Nephron progenitor cell (in vitro differentiated cells): ENCODE measurements at regions not wholly inside any gene's neighbourhood (a gene's known extent, or its start where the extent isn't known, plus 50 kb on each side); places are given as distances from the start of the nearest gene placed in this dataset.

Experiments used
- DNase-seq: peaks from one replicate; pipeline ENCODE4 v3.0.0; 2021
- H3K27ac Mint-ChIP-seq: 2 replicates; pipeline ENCODE4 v1.8.0; 2021; ENCODE audit warnings: mild to moderate bottlenecking, moderate library complexity, mixed read lengths
- H3K27me3 Mint-ChIP-seq: 2 replicates; pipeline ENCODE4 v1.8.0; 2021; ENCODE audit warnings: mild to moderate bottlenecking, low read depth, mixed read lengths; ENCODE audit not compliant: poor library complexity
- H3K36me3 Mint-ChIP-seq: 2 replicates; pipeline ENCODE4 v1.8.0; 2021; ENCODE audit warnings: low read depth, mixed read lengths
- H3K4me1 Mint-ChIP-seq: 2 replicates; pipeline ENCODE4 v1.8.0; 2021; ENCODE audit warnings: mixed read lengths
- H3K4me3 Mint-ChIP-seq: 2 replicates; pipeline ENCODE4 v1.8.0; 2021; ENCODE audit warnings: mild to moderate bottlenecking, moderate library complexity, mixed read lengths
- H3K9me3 Mint-ChIP-seq: 2 replicates; pipeline ENCODE4 v1.8.0; 2021; ENCODE audit warnings: mild to moderate bottlenecking, moderate library complexity, mixed read lengths
- TF ChIP-seq, protein P1 (sequence below): fragments of 200-600 bp; sonication (generic); IDR thresholded peaks from 2 replicates; pipeline ENCODE4 v1.5.0; 2021; ENCODE audit warnings: antibody characterized with exemption

DNA sequence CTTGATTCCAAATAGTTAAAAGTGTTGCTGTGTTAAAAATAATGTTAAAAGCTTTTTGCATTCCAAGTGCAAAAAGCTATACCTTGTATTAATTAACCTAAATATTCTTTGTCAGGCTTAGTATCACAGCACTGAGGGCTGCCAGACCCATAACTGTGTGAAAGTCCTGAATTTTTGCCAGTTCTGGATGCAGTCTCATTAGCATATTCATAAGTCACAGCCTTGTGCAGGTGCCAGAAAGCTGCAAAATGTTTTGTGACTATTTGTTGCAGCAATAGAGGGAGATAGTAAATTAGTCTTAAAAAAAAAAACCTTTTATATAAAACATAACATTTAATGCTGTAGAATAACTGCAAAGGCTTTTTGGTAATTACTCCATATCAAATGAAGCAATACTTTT, 56.6 kb downstream of the SLITRK1 start:
- DNase-seq, result no peak
- H3K4me3 Mint-ChIP-seq, result no peak overlapping the region
- H3K36me3 Mint-ChIP-seq, result no peaks in the 10 kb centered on the region
- H3K9me3 Mint-ChIP-seq, result no peaks in the 10 kb centered on the region
- no peaks in the 10 kb centered on the region for H3K27me3 Mint-ChIP-seq
- no peak overlapping the region for H3K27ac Mint-ChIP-seq
- TF ChIP-seq, protein P1, sequence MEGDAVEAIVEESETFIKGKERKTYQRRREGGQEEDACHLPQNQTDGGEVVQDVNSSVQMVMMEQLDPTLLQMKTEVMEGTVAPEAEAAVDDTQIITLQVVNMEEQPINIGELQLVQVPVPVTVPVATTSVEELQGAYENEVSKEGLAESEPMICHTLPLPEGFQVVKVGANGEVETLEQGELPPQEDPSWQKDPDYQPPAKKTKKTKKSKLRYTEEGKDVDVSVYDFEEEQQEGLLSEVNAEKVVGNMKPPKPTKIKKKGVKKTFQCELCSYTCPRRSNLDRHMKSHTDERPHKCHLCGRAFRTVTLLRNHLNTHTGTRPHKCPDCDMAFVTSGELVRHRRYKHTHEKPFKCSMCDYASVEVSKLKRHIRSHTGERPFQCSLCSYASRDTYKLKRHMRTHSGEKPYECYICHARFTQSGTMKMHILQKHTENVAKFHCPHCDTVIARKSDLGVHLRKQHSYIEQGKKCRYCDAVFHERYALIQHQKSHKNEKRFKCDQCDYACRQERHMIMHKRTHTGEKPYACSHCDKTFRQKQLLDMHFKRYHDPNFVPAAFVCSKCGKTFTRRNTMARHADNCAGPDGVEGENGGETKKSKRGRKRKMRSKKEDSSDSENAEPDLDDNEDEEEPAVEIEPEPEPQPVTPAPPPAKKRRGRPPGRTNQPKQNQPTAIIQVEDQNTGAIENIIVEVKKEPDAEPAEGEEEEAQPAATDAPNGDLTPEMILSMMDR, result no peak
- peaks cover 9% of the 10 kb centered on the region for H3K4me1 Mint-ChIP-seq

DNA sequence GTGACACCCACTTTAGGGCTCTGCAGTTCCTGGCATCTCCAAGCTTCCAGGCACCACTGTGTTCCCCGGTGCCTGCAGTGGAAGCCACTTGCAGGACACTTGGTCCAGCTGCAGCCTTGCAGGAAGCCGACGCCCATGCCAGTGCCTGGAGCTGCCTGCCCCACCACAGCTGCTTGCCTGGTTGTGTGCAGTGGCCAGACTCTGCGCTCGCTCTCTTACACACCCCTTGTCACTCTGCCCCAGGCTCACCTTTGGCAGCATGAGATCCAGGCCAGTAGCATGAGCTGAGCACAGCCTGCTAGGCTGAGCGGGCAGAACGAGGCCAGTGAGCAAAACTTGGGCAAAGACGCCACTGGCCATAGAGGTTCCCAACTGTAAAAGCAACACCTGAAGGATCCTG, 57.7 kb downstream of the SLITRK1 start:
- Mint-ChIP-seq H3K9me3 (no peaks in the 10 kb centered on the region), H3K27me3 (no peaks in the 10 kb centered on the region), H3K27ac (no peak overlapping the region), H3K4me3 (no peak overlapping the region), H3K4me1 (peaks cover 9% of the 10 kb centered on the region), H3K36me3 (no peaks in the 10 kb centered on the region)
- DNase-seq, result no peak
- TF ChIP-seq, protein P1, result no peak

DNA sequence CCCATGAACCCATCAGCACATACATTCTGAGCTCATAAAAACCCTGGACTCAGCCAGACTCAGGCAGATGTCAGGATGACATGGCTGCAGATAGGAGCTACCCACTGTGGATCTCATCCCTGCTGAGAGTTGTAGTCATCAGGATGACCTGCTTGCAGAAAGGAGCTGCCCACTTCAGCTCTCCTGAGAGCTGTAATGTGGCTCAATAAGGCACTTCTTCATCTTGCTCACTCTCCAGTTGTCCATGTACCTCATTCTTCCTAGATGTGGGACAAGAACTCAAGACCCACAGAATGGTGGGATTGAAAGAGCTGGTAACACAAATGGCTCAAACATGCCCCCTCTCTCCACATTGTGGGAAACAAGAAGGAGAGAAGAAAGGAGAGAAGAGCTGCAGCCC, 58.2 kb downstream of the SLITRK1 start:
- TF ChIP-seq, protein P1, result no peak
- H3K27me3 Mint-ChIP-seq, result no peaks in the 10 kb centered on the region
- DNase-seq, result no peak
- H3K4me1 Mint-ChIP-seq, result peaks cover 9% of the 10 kb centered on the region
- H3K4me3 Mint-ChIP-seq, result no peak overlapping the region
- H3K27ac Mint-ChIP-seq, result no peak overlapping the region
- H3K9me3 Mint-ChIP-seq, result no peaks in the 10 kb centered on the region
- H3K36me3 Mint-ChIP-seq, result no peaks in the 10 kb centered on the region

DNA sequence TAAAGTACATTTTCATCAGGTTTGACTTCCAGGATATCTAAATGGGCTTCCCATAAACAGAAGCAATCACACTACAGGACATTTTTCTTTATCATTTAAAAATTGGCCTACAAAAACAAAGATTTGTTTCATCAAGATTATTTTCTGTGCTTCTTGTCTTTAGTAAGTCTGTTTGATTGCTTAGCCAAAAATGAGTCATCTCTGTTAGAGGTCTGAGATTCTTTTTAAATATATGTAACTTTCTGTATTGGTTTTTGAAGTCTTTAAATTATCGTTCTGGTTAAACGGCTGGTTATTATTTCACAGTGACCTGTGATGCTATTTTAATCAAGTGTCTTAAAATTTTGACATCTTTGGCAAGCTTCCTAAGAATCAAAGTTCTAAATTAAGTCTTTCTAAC, 62.7 kb downstream of the SLITRK1 start:
- Mint-ChIP-seq H3K4me3 (no peak overlapping the region), H3K9me3 (peaks cover 3% of the 10 kb centered on the region), H3K36me3 (no peaks in the 10 kb centered on the region), H3K27ac (no peak overlapping the region), H3K4me1 (no peaks in the 10 kb centered on the region), H3K27me3 (no peaks in the 10 kb centered on the region)
- DNase-seq, result no peak
- TF ChIP-seq, protein P1, result no peak

DNA sequence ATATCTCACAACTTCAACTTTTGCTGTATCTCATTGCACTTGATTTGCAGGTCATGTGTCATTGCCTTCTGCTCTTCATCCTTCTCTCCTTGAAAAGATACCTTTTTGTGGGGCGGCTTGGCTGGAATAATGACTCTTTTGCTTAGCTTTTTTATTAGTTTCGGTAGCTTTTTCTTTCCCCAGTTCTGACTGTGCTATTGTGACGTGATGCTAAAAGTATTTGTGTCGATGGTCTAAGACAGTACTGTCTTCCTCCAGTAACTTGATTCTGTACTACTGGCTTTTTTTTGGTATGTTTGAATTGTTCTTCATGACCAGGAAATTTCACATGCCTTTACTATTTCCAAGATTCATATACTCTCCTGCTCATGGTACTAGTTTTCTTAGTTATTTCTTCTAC, 63.1 kb downstream of the SLITRK1 start:
- no peaks in the 10 kb centered on the region for H3K27me3 Mint-ChIP-seq
- H3K36me3 Mint-ChIP-seq, result no peaks in the 10 kb centered on the region
- TF ChIP-seq, protein P1, result no peak

DNA sequence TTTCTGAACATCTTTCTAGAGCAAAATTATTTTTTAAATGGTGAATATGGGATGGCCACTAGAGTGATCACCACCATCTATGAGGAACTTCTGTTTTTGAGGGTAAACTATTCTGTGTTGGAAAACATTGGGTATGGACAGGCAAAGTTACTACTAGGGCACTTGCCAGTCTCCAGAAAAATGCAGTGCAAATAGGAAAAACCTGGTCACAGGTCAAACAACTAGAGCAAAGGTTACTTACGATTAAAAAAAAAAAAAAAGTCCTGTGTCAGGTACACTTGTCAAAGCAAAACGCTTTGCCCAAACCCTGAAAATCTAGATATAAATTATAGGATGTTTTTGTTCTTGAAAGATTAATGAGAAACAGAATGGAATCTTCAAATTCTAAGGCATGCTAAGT, 66.2 kb downstream of the SLITRK1 start:
- H3K4me1 Mint-ChIP-seq, result peaks cover 3% of the 10 kb centered on the region

More for the DNA sequence above, 63.1 kb downstream of the SLITRK1 start:
- peaks cover 3% of the 10 kb centered on the region for H3K9me3 Mint-ChIP-seq
- H3K4me3 Mint-ChIP-seq, result no peak overlapping the region
- H3K27ac Mint-ChIP-seq, result no peak overlapping the region
- no peaks in the 10 kb centered on the region for H3K4me1 Mint-ChIP-seq
- DNase-seq, result no peak

More for the DNA sequence above, 66.2 kb downstream of the SLITRK1 start:
- no peak for DNase-seq
- H3K4me3 Mint-ChIP-seq, result no peak overlapping the region
- no peak overlapping the region for H3K27ac Mint-ChIP-seq
- H3K9me3 Mint-ChIP-seq, result peaks cover 3% of the 10 kb centered on the region
- no peaks in the 10 kb centered on the region for H3K36me3 Mint-ChIP-seq
- TF ChIP-seq, protein P1, result no peak
- H3K27me3 Mint-ChIP-seq, result no peaks in the 10 kb centered on the region
